ENCODE measurements at regions not wholly inside any gene's neighbourhood (a gene's known extent, or its start where the extent isn't known, plus 50 kb on each side); places are given as distances from the start of the nearest gene placed in this dataset.

DNA sequence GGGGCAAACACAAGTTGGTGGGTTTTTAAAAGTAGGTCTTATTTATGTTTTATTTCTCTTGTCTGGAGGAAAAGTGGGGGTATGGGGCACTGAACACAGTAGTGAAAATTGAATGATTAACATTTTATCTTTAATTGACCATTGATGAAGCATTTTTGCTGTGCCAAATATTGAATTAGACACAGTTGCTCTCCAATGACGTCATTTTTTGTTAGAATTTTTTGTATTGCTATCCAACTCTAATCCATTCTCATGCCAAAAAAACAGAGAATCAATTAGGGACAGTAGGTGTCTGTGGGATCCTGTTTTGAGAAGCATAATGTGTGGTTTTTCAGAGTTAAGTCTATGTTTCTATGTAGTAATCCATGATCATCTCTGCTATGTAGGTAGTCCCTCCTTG, 1032.8 kb downstream of the STPG2 start:
- Histone ChIP-seq H3K4me3 (no peak overlapping the region), H3K27ac (no peak overlapping the region), H3K27me3 (no peaks in the 10 kb centered on the region), H3K9me3 (peaks cover 0 to 10% (median 0%) of the 10 kb centered on the region in 12 donors), H3K4me1 (no peaks in the 10 kb centered on the region), H3K36me3 (no peaks in the 10 kb centered on the region)
- TF ChIP-seq, protein P1, sequence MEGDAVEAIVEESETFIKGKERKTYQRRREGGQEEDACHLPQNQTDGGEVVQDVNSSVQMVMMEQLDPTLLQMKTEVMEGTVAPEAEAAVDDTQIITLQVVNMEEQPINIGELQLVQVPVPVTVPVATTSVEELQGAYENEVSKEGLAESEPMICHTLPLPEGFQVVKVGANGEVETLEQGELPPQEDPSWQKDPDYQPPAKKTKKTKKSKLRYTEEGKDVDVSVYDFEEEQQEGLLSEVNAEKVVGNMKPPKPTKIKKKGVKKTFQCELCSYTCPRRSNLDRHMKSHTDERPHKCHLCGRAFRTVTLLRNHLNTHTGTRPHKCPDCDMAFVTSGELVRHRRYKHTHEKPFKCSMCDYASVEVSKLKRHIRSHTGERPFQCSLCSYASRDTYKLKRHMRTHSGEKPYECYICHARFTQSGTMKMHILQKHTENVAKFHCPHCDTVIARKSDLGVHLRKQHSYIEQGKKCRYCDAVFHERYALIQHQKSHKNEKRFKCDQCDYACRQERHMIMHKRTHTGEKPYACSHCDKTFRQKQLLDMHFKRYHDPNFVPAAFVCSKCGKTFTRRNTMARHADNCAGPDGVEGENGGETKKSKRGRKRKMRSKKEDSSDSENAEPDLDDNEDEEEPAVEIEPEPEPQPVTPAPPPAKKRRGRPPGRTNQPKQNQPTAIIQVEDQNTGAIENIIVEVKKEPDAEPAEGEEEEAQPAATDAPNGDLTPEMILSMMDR (IDR thresholded peaks at IDR 0.05): no peak
- TF ChIP-seq POLR2A (IDR thresholded peaks at IDR 0.05): no peak
- DNase-seq (no peak), ATAC-seq (no peak)
- intact Hi-C loops (cut with DNase I): no loop called here
- WGBS, 4 donors: 62 to 78% (median 67%) methylated on average over 1 of the region's 1 CpG

DNA sequence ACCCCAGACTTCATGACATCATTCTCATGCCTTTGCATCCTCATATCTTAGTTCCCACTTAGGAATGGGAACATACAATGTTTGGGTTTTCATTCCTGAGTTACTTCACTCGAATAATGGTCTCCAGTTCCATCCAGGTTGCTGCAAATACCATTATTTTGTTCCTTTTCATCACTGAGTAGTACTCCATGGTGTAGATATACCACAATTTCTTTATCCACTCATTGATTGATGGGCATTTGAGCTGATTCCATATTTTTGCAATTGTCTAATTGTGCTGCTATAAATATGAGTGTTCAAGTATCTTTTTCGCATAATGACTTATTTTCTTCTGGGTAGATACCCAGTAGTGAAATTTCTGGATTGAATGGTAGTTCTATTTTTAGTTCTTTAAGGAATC, 1026.8 kb downstream of the STPG2 start:
- Histone ChIP-seq H3K4me3 (no peak overlapping the region), H3K27me3 (no peaks in the 10 kb centered on the region), H3K9me3 (peaks cover 0 to 10% (median 0%) of the 10 kb centered on the region in 12 donors), H3K4me1 (no peaks in the 10 kb centered on the region), H3K36me3 (no peaks in the 10 kb centered on the region), H3K27ac (no peak overlapping the region)
- intact Hi-C loops (cut with DNase I): no loop called here
- TF ChIP-seq POLR2A (IDR thresholded peaks at IDR 0.05): no peak
- TF ChIP-seq, protein P1 (IDR thresholded peaks at IDR 0.05): no peak
- DNase-seq: no peak
- no peak for ATAC-seq
- WGBS, 4 donors: 49 to 61% (median 54%) methylated on average over 2 of the region's 2 CpGs

DNA sequence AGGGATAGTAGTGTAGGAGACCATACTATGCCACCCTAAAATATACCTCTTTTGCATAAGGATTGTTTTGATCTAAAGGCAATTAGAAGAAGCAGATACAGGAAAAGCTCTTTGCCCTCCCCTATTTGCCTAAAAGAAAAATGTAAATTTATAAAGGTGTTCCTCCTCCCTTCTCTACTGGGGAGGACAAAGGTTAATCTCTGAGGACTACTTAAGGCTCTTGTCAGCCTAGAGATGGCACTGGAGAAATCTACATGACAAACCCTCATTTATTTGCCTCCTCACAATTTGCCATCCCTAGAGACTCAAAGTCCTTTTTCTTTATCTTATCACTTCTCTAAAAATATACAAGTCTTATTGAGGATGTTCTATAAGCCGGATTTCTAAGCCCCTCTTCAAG, 1021.8 kb downstream of the STPG2 start:
- Histone ChIP-seq H3K36me3 (no peaks in the 10 kb centered on the region), H3K9me3 (peaks cover 0 to 8% (median 0%) of the 10 kb centered on the region in 12 donors), H3K4me3 (no peak overlapping the region), H3K4me1 (no peaks in the 10 kb centered on the region), H3K27ac (no peak overlapping the region), H3K27me3 (no peaks in the 10 kb centered on the region)
- DNase-seq (no peak), ATAC-seq (no peak)
- TF ChIP-seq, protein P1 (IDR thresholded peaks at IDR 0.05): no peak
- TF ChIP-seq POLR2A (IDR thresholded peaks at IDR 0.05): no peak
- WGBS, 4 donors: 34 to 44% (median 42%) methylated on average over 1 of the region's 1 CpG
- intact Hi-C loops (cut with DNase I): no loop called here

DNA sequence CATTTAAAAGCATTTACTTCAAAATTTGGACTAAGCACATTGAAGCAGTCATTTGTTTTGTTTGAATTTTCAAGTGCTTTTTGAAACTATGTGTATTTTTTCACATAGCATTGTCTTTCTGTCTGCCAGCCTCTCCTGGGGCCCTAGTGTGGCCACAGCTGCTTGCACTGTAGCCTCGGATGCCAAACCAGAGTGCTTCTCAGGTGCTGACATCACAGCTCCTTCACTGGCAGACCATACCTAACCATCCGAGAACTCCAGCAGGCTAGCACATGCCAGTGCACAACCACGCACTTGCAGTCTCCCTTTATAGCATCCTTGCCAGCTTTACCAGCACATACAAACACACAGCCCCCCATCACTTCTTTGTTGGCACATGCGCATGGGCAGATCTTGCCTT, 1019.7 kb downstream of the STPG2 start:
- H3K4me1 ChIP-seq: no peaks in the 10 kb centered on the region
- no peaks in the 10 kb centered on the region for H3K27me3 ChIP-seq
- DNase-seq (no peak), ATAC-seq (no peak)
- intact Hi-C loops (cut with DNase I): no loop called here
- peaks cover 0 to 14% (median 0%) of the 10 kb centered on the region in 12 donors for H3K9me3 ChIP-seq
- no peak overlapping the region for H3K27ac ChIP-seq
- H3K4me3 ChIP-seq: no peak overlapping the region
- no peaks in the 10 kb centered on the region for H3K36me3 ChIP-seq
- TF ChIP-seq, protein P1 (IDR thresholded peaks at IDR 0.05): no peak
- TF ChIP-seq POLR2A (IDR thresholded peaks at IDR 0.05): no peak
- 71 to 85% (median 76%) methylated on average over 4 of the region's 4 CpGs for WGBS, 4 donors
